Fibroblast of skin of right biceps (primary cell): ENCODE measurements at regions not wholly inside any gene's neighbourhood (a gene's known extent, or its start where the extent isn't known, plus 50 kb on each side); places are given as distances from the start of the nearest gene placed in this dataset.

ENCODE experiments used
- DNase-seq: peaks from one replicate; pipeline ENCODE4 v3.0.0-alpha.2; 2013

- no peak for DNase-seq
Measured at GRCh38 chrX:68944211-68944610, 115.4 kb downstream of the EFNB1 start.

- DNase-seq, result no peak
Measured at GRCh38 chrX:68942840-68943239, 114.0 kb downstream of the EFNB1 start.

- no peak for DNase-seq
Measured at GRCh38 chrX:68942104-68942503, 113.3 kb downstream of the EFNB1 start.

- peak; percentile 34 for DNase-seq
Measured at GRCh38 chrX:68941385-68941952, 112.6 kb downstream of the EFNB1 start.

GRCh38 chrX:68940601-68941000 lies 111.8 kb downstream of the EFNB1 start:
- DNase-seq, result peak; percentile 55

GRCh38 chrX:68939868-68940267 lies 111.0 kb downstream of the EFNB1 start:
- DNase-seq, result no peak

- DNase-seq, result peak; percentile 77
Measured at GRCh38 chrX:68938244-68939004, 109.6 kb downstream of the EFNB1 start.

- no peak for DNase-seq
Measured at GRCh38 chrX:68937581-68937980, 108.8 kb downstream of the EFNB1 start.

GRCh38 chrX:68936608-68937007 lies 107.8 kb downstream of the EFNB1 start:
- DNase-seq, result peak; percentile 90

- DNase-seq, result no peak
Measured at GRCh38 chrX:68936126-68936525, 107.3 kb downstream of the EFNB1 start.

- no peak for DNase-seq
Measured at GRCh38 chrX:68935362-68935761, 106.5 kb downstream of the EFNB1 start.

GRCh38 chrX:68934922-68935321 lies 106.1 kb downstream of the EFNB1 start:
- no peak for DNase-seq

GRCh38 chrX:68934421-68934820 lies 105.6 kb downstream of the EFNB1 start:
- DNase-seq, result no peak

- peak; percentile 27 for DNase-seq
Measured at GRCh38 chrX:68932611-68933010, 103.8 kb downstream of the EFNB1 start.

GRCh38 chrX:68931345-68931744 lies 102.5 kb downstream of the EFNB1 start:
- DNase-seq, result no peak

GRCh38 chrX:68930542-68931317 lies 101.9 kb downstream of the EFNB1 start:
- DNase-seq, result peak; percentile 58

GRCh38 chrX:68929332-68930150 lies 100.7 kb downstream of the EFNB1 start:
- peak; percentile 88 for DNase-seq

GRCh38 chrX:68928401-68928800 lies 99.6 kb downstream of the EFNB1 start:
- no peak for DNase-seq

- no peak for DNase-seq
Measured at GRCh38 chrX:68927178-68927577, 98.4 kb downstream of the EFNB1 start.

- no peak for DNase-seq
Measured at GRCh38 chrX:68923147-68923546, 94.3 kb downstream of the EFNB1 start.

GRCh38 chrX:68922013-68922412 lies 93.2 kb downstream of the EFNB1 start:
- no peak for DNase-seq

GRCh38 chrX:68920561-68920960 lies 91.7 kb downstream of the EFNB1 start:
- no peak for DNase-seq

GRCh38 chrX:68919707-68920106 lies 90.9 kb downstream of the EFNB1 start:
- no peak for DNase-seq
